K562 (cell line): ENCODE measurements at regions not wholly inside any gene's neighbourhood (a gene's known extent, or its start where the extent isn't known, plus 50 kb on each side); places are given as distances from the start of the nearest gene placed in this dataset.

ENCODE experiments used
- ATAC-seq: fragments of 200-7000 bp; cut with Tn5 transposase; 3 replicates; pipeline ENCODE4 v1.9.1; 2020; ENCODE audit warnings: moderate library complexity
- BruUV-seq: library from RNA; stranded (reverse); fragments of 400-500 nt; replicated peaks from 2 replicates; lab custom pipeline; 2021; lab: Mats Ljungman, UMichigan
- CTCF ChIA-PET: fragments of 300-600 bp; formaldehyde crosslinking; extraction: SDS; loops from one replicate; lab custom pipeline; 2021; ENCODE audit warnings: low intra/inter-chr PET ratio; lab: Yijun Ruan, JAX
- POLR2A ChIA-PET: fragments of 300-600, 350-650 bp; sonication (Branson Sonifier 250); formaldehyde crosslinking; extraction: SDS; loops from one replicate; lab custom pipeline; 2021; ENCODE audit warnings: antibody characterized with exemption, inconsistent platforms; lab: Yijun Ruan, JAX
- DNase-seq, 4 experiments: peaks; one replicate each; pipeline versions ENCODE4 v3.0.0 to v3.0.0-alpha.2; 2011 to 2018; ENCODE audit warnings: low spot score in 3 of 4, mixed read lengths in 3 of 4; ENCODE audit errors: extremely low read depth in 1 of 4
- FAIRE-seq: peaks from 2 replicates; lab custom pipeline; 2011; peaks lifted over from hg19 to GRCh38; lab: Jason Lieb, UNC
- H2AFZ ChIP-seq: 2 replicates; pipeline ENCODE4 v1.6.0; 2011; ENCODE audit warnings: low read depth, low read length, control low read depth, inconsistent platforms
- H3K27ac ChIP-seq: fragments of 200-600 bp; 3 replicates; pipeline ENCODE4 v1.8.0; 2011; ENCODE audit warnings: low read depth, mild to moderate bottlenecking, control low read depth, inconsistent platforms, low read length, moderate library complexity, mixed read lengths; ENCODE audit errors: extremely low read depth
- H3K27me3 ChIP-seq, 2 experiments: fragments of 300-600 bp in 1 of 2; 2 replicates in 1 of 2; 3 replicates in 1 of 2; pipeline versions ENCODE4 v1.6.0 to v1.8.0; 2011; ENCODE audit warnings: inconsistent platforms in 2 of 2, low read length in 2 of 2, mild to moderate bottlenecking in 1 of 2, mixed read lengths in 1 of 2, moderate library complexity in 1 of 2; ENCODE audit not compliant: control insufficient read depth in 2 of 2, insufficient read depth in 2 of 2
- H3K36me3 ChIP-seq: fragments of 300-600 bp; 3 replicates; pipeline ENCODE4 v1.8.0; 2011; ENCODE audit warnings: mild to moderate bottlenecking, low read length, inconsistent platforms; ENCODE audit not compliant: control insufficient read depth, insufficient read depth
- H3K4me1 ChIP-seq, 2 experiments: fragments of 200-600 bp in 1 of 2; replicated peaks in 1 of 2; 2 replicates in 1 of 2; 3 replicates in 1 of 2; pipeline versions ENCODE4 v1.5.1 to v1.8.0; 2011; ENCODE audit warnings: inconsistent platforms in 2 of 2, low read length in 2 of 2, mild to moderate bottlenecking in 1 of 2, mixed read lengths in 1 of 2, moderate library complexity in 1 of 2; ENCODE audit not compliant: control insufficient read depth in 2 of 2, insufficient read depth in 2 of 2
- H3K4me2 ChIP-seq: 2 replicates; pipeline ENCODE4 v1.6.1; 2011; ENCODE audit warnings: low read length, control low read depth, inconsistent platforms, mixed read lengths; ENCODE audit not compliant: insufficient read depth
- H3K4me3 ChIP-seq: fragments of 200-600 bp; sonication (generic), shearing (Covaris generic); 2 replicates; pipeline ENCODE4 v1.5.1; 2016; ENCODE audit warnings: control low read depth, inconsistent platforms
- H3K79me2 ChIP-seq: fragments of 200-600 bp; 3 replicates; pipeline ENCODE4 v1.8.0; 2011; ENCODE audit warnings: low read length, inconsistent platforms; ENCODE audit not compliant: control insufficient read depth, insufficient read depth
- H3K9ac ChIP-seq, 2 experiments: 2 replicates each; pipeline versions ENCODE4 v1.6.0 to v1.6.1; 2011; ENCODE audit warnings: low read depth in 2 of 2, low read length in 2 of 2, control low read depth in 1 of 2, inconsistent platforms in 1 of 2, mild to moderate bottlenecking in 1 of 2, mixed read lengths in 1 of 2; ENCODE audit not compliant: insufficient read depth in 1 of 2
- H3K9me1 ChIP-seq: one replicate; pipeline ENCODE4 v1.6.0; 2011; ENCODE audit warnings: inconsistent platforms, mild to moderate bottlenecking, low read length, moderate library complexity; ENCODE audit not compliant: control insufficient read depth, insufficient read depth
- H3K9me3 ChIP-seq: replicated peaks from 2 replicates; pipeline ENCODE4 v1.5.1; 2011; ENCODE audit warnings: low read depth, low read length, inconsistent platforms; ENCODE audit not compliant: control insufficient read depth, insufficient read depth
- H4K20me1 ChIP-seq: replicated peaks from 2 replicates; pipeline ENCODE4 v1.6.1; 2011; ENCODE audit warnings: low read length, inconsistent platforms, mixed read lengths; ENCODE audit not compliant: control insufficient read depth, insufficient read depth
- CCAR2 ChIP-seq: fragments of 200-400 bp; formaldehyde crosslinking; IDR thresholded peaks from 2 replicates; pipeline ENCODE4 v1.6.1; 2017; ENCODE audit warnings: mild to moderate bottlenecking, low read depth, low read length
- E2F6 ChIP-seq, 2 experiments: IDR thresholded peaks; 2 replicates each; pipeline ENCODE4 v1.6.1; 2011; ENCODE audit warnings: borderline replicate concordance in 1 of 2, control low read depth in 1 of 2, low read depth in 1 of 2, low read length in 1 of 2, mild to moderate bottlenecking in 1 of 2, mixed read lengths in 1 of 2, moderate library complexity in 1 of 2; ENCODE audit not compliant: insufficient read depth in 1 of 2, insufficient read length in 1 of 2, poor library complexity in 1 of 2, severe bottlenecking in 1 of 2; ENCODE audit errors: extremely low read depth in 1 of 2
- HDGF ChIP-seq: fragments of 450-650 bp; IDR thresholded peaks from 2 replicates; pipeline ENCODE4 v1.6.1; 2016
- MCM3 ChIP-seq: fragments of 450-650 bp; IDR thresholded peaks from 2 replicates; pipeline ENCODE4 v1.6.1; 2016
- MTA3 ChIP-seq: fragments of 450-650 bp; formaldehyde crosslinking; IDR thresholded peaks from 2 replicates; pipeline ENCODE4 v1.6.1; 2017; ENCODE audit warnings: mild to moderate bottlenecking, borderline replicate concordance
- POLR2AphosphoS2 ChIP-seq: IDR thresholded peaks from 2 replicates; pipeline ENCODE4 v1.6.1; 2012; ENCODE audit warnings: low read length, improper control_type of control experiment
- THRB ChIP-seq: fragments of 450-650 bp; formaldehyde crosslinking; conservative IDR thresholded peaks from 2 replicates; pipeline ENCODE4 v1.4.0; 2022; ENCODE audit warnings: mild to moderate bottlenecking, missing genetic modification characterization
- ZBTB5 ChIP-seq: fragments of 450-650 bp; IDR thresholded peaks from 2 replicates; pipeline ENCODE4 v1.6.1; 2017; ENCODE audit warnings: antibody characterized with exemption
- WGBS: fragments of 100-300 bp; shearing (Covaris generic); methylation state at CpG from one replicate; pipeline ENCODE4 v1.1.6; 2016; ENCODE audit warnings: low coverage, mixed read lengths; ENCODE audit not compliant: insufficient coverage; ENCODE audit errors: missing lambda C conversion rate; 5-methylcytosine and 5-hydroxymethylcytosine counted together
- in situ Hi-C: fragments of 300-500 bp; cut with MboI; formaldehyde crosslinking; loops from 4 replicates; pipeline ENCODE4 v1.15.0; 2018; ENCODE audit warnings: inconsistent platforms, mixed read lengths
- intact Hi-C: fragments of 100-400 bp; cut with micrococcal nuclease; formaldehyde crosslinking; loops from 2 replicates; pipeline ENCODE4 v1.14.2; 2022

DNA sequence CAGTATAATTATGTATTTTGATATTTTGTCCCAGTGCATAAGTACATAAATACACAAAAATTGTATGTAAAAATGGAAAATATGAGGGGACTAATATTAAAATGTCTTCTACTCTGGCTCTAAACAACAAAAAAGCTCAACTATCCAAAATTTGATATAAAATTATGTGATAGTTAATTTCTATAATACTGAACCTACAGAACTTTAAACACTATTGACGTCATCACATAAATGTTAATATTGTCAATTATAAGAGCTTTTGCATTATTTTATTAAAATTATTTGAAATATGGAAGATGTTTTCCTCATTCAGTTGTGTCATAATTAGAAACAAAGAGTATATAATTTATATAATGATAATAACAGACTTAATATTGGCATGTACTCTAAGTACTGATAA, 1139.7 kb upstream of the TMEFF2 start:
- no TSS peak for BruUV-seq
- FAIRE-seq: no peak
- H3K27ac ChIP-seq: no peak overlapping the region
- no peak overlapping the region for H3K4me3 ChIP-seq
- no peaks in the 10 kb centered on the region for H3K79me2 ChIP-seq
- ChIA-PET CTCF (no interaction called here), POLR2A (no interaction called here)
- no peaks in the 10 kb centered on the region for H3K9me1 ChIP-seq
- no peak for ATAC-seq
- in situ Hi-C loops (no loop called here), intact Hi-C loops (no loop called here)
- no peak overlapping the region for H2AFZ ChIP-seq
- 0% methylated on average over 1 of the region's 1 CpG for WGBS
- H3K4me2 ChIP-seq: no peak overlapping the region
- H3K9me3 ChIP-seq: no peaks in the 10 kb centered on the region
- DNase-seq: no peak
- no peaks in the 10 kb centered on the region for H3K27me3 ChIP-seq
- no peaks in the 10 kb centered on the region for H3K36me3 ChIP-seq
- no peak for TF ChIP-seq CCAR2
- H4K20me1 ChIP-seq: no peaks in the 10 kb centered on the region
- no peak overlapping the region for H3K9ac ChIP-seq
- no peaks in the 10 kb centered on the region for H3K4me1 ChIP-seq

- CTCF ChIA-PET: no interaction called here
- no peak overlapping the region for H3K27ac ChIP-seq
- DNase-seq: no peak
- TF ChIP-seq MCM3 (no peak), THRB (CRISPR knock-in tag) (no peak), MTA3 (no peak), ZBTB5 (no peak), E2F6 (IDR thresholded peaks at IDR 0.05; ENCODE audit: borderline replicate concordance in 1 of 2, extremely low read depth in 1 of 2, insufficient read depth in 1 of 2, insufficient read length in 1 of 2, low read depth in 1 of 2, low read length in 1 of 2, poor library complexity in 1 of 2, severe bottlenecking in 1 of 2) (no peak), HDGF (no peak), POLR2AphosphoS2 (no peak)
- TF ChIP-seq, all 486 proteins: peak for 0
- no TSS peak for BruUV-seq
- H3K4me1 ChIP-seq: no peaks in the 10 kb centered on the region
- POLR2A ChIA-PET: no interaction called here
- no peaks in the 10 kb centered on the region for H4K20me1 ChIP-seq
- whole genome bisulfite sequencing: 10% methylated on average over 2 of the region's 3 CpGs
- H2AFZ ChIP-seq: no peak overlapping the region
- no peaks in the 10 kb centered on the region for H3K9me3 ChIP-seq
- H3K9me1 ChIP-seq: no peaks in the 10 kb centered on the region
- in situ Hi-C loops: no loop called here
- intact Hi-C loops: no loop called here
- H3K79me2 ChIP-seq: no peaks in the 10 kb centered on the region
- no peak for ATAC-seq
- FAIRE-seq: no peak
- no peaks in the 10 kb centered on the region for H3K36me3 ChIP-seq
- no peak overlapping the region for H3K4me3 ChIP-seq
- H3K27me3 ChIP-seq: no peaks in the 10 kb centered on the region
- no peak overlapping the region for H3K4me2 ChIP-seq
- no peak overlapping the region for H3K9ac ChIP-seq
Measured at GRCh38 chr2:193333539-193333938, 1138.8 kb upstream of the TMEFF2 start.
